GM10266 (cell line): ENCODE measurements at regions not wholly inside any gene's neighbourhood (a gene's known extent, or its start where the extent isn't known, plus 50 kb on each side); places are given as distances from the start of the nearest gene placed in this dataset.

Source experiments
- DNase-seq: peaks from one replicate; pipeline ENCODE4 v3.0.0; 2012; ENCODE audit errors: extremely low spot score
- CTCF ChIP-seq: IDR thresholded peaks from 2 replicates; pipeline ENCODE4 v1.5.1; 2012; ENCODE audit warnings: mild to moderate bottlenecking, low read depth; ENCODE audit not compliant: control insufficient read depth, insufficient read depth; ENCODE audit errors: missing control alignments

- no peak for TF ChIP-seq CTCF
- DNase-seq: no peak
Measured at GRCh38 chr9:129411501-129412175, 209.3 kb downstream of the C9orf50 start.

- no peak for DNase-seq
- no peak for TF ChIP-seq CTCF
Measured at GRCh38 chr9:129410226-129410625, 210.7 kb downstream of the C9orf50 start.

GRCh38 chr9:129408535-129409215 lies 212.2 kb downstream of the C9orf50 start:
- TF ChIP-seq CTCF: no peak
- no peak for DNase-seq

- no peak for TF ChIP-seq CTCF
- no peak for DNase-seq
Measured at GRCh38 chr9:129407905-129408452, 212.9 kb downstream of the C9orf50 start.

GRCh38 chr9:129406278-129407225 lies 214.3 kb downstream of the C9orf50 start:
- TF ChIP-seq CTCF: no peak
- no peak for DNase-seq

GRCh38 chr9:129405827-129406213 lies 215.1 kb downstream of the C9orf50 start:
- no peak for TF ChIP-seq CTCF
- DNase-seq: no peak
